Testis (tissue), 2 donors: ENCODE measurements at regions not wholly inside any gene's neighbourhood (a gene's known extent, or its start where the extent isn't known, plus 50 kb on each side); places are given as distances from the start of the nearest gene placed in this dataset.

Experiments used
- CTCF ChIP-seq, 3 experiments: fragments of 450-650 bp in 2 of 3; fragments of 200-600 bp in 1 of 3; sonication (generic) in 1 of 3; IDR thresholded peaks; one replicate each; pipeline ENCODE4 v1.5.1; 2016 to 2019; ENCODE audit warnings: antibody characterized with exemption in 3 of 3, mild to moderate bottlenecking in 2 of 3, moderate library complexity in 1 of 3
- POLR2A ChIP-seq: fragments of 450-650 bp; IDR thresholded peaks from one replicate; pipeline ENCODE4 v1.6.1; 2017; ENCODE audit warnings: antibody characterized with exemption, mild to moderate bottlenecking, moderate library complexity

- TF ChIP-seq CTCF (IDR thresholded peaks at IDR 0.05) (no peak), POLR2A (no peak)
Observed at GRCh38 chr2:204051984-204052556, 115.5 kb downstream of the ICOS start.
